ENCODE measurements at regions not wholly inside any gene's neighbourhood (a gene's known extent, or its start where the extent isn't known, plus 50 kb on each side); places are given as distances from the start of the nearest gene placed in this dataset.
A peak's percentile ranks its signal among the peaks of the same experiment; 100 is the strongest.

- DNase-seq (ENCODE audit: low read depth) = peak; percentile 3
Observed at GRCh38 chr13:85665286-85665685, 133.9 kb downstream of the SLITRK6 start.

- DNase-seq (ENCODE audit: low read depth) = no peak
Observed at GRCh38 chr13:85663856-85664255, 135.4 kb downstream of the SLITRK6 start.

- no peak for DNase-seq (ENCODE audit: low read depth)
Observed at GRCh38 chr13:85662186-85662585, 137.0 kb downstream of the SLITRK6 start.

- DNase-seq (ENCODE audit: low read depth) = no peak
Observed at GRCh38 chr13:85661675-85662074, 137.5 kb downstream of the SLITRK6 start.

GRCh38 chr13:85659493-85659892, 139.7 kb downstream of the SLITRK6 start:
- peak; percentile 6 for DNase-seq (ENCODE audit: low read depth)

GRCh38 chr13:85657942-85658341, 141.3 kb downstream of the SLITRK6 start:
- no peak for DNase-seq (ENCODE audit: low read depth)

- DNase-seq (ENCODE audit: low read depth) = no peak
Observed at GRCh38 chr13:85655040-85655439, 144.2 kb downstream of the SLITRK6 start.

GRCh38 chr13:85654227-85654626, 145.0 kb downstream of the SLITRK6 start:
- DNase-seq (ENCODE audit: low read depth) = peak; percentile 4

- no peak for DNase-seq (ENCODE audit: low read depth)
Observed at GRCh38 chr13:85653681-85654080, 145.5 kb downstream of the SLITRK6 start.

- no peak for DNase-seq (ENCODE audit: low read depth)
Observed at GRCh38 chr13:85652491-85652890, 146.7 kb downstream of the SLITRK6 start.

- DNase-seq (ENCODE audit: low read depth) = peak; percentile 19
Observed at GRCh38 chr13:85651440-85651839, 147.8 kb downstream of the SLITRK6 start.

GRCh38 chr13:85650613-85651012, 148.6 kb downstream of the SLITRK6 start:
- DNase-seq (ENCODE audit: low read depth) = peak; percentile 4

GRCh38 chr13:85640727-85641126, 158.5 kb downstream of the SLITRK6 start:
- DNase-seq (ENCODE audit: low read depth) = no peak

GRCh38 chr13:85638815-85639393, 160.3 kb downstream of the SLITRK6 start:
- DNase-seq (ENCODE audit: low read depth) = no peak

- DNase-seq (ENCODE audit: low read depth) = no peak
Observed at GRCh38 chr13:85638265-85638664, 161.0 kb downstream of the SLITRK6 start.

GRCh38 chr13:85632526-85633195, 166.6 kb downstream of the SLITRK6 start:
- no peak for DNase-seq (ENCODE audit: low read depth)

GRCh38 chr13:85631801-85632200, 167.4 kb downstream of the SLITRK6 start:
- peak; percentile 16 for DNase-seq (ENCODE audit: low read depth)

- no peak for DNase-seq (ENCODE audit: low read depth)
Observed at GRCh38 chr13:85626603-85627002, 172.6 kb downstream of the SLITRK6 start.

- no peak for DNase-seq (ENCODE audit: low read depth)
Observed at GRCh38 chr13:85619321-85619720, 179.9 kb downstream of the SLITRK6 start.

GRCh38 chr13:85618521-85618920, 180.7 kb downstream of the SLITRK6 start:
- no peak for DNase-seq (ENCODE audit: low read depth)

- DNase-seq (ENCODE audit: low read depth) = peak; percentile 24
Observed at GRCh38 chr13:85616275-85616674, 182.9 kb downstream of the SLITRK6 start.

- no peak for DNase-seq (ENCODE audit: low read depth)
Observed at GRCh38 chr13:85615031-85615430, 184.2 kb downstream of the SLITRK6 start.

- no peak for DNase-seq (ENCODE audit: low read depth)
Observed at GRCh38 chr13:85610024-85610423, 189.2 kb downstream of the SLITRK6 start.

GRCh38 chr13:85608255-85608829, 190.9 kb downstream of the SLITRK6 start:
- DNase-seq (ENCODE audit: low read depth) = no peak
